ENCODE measurements at regions not wholly inside any gene's neighbourhood (a gene's known extent, or its start where the extent isn't known, plus 50 kb on each side); places are given as distances from the start of the nearest gene placed in this dataset.
"Not testable (repeated sequence)": the region's sequence is repeated elsewhere in the genome, so short reads cannot be mapped to it uniquely, and the experiment has no call there.

- no peaks in the 10 kb centered on the region for H3K9me3 ChIP-seq (ENCODE audit: control insufficient read depth, low read depth, low read length)
- H3K4me3 ChIP-seq (ENCODE audit: low read length): no peak overlapping the region
- H3K4me1 ChIP-seq (ENCODE audit: control insufficient read depth, low read depth, low read length): peaks cover 4% of the 10 kb centered on the region
- H3K27ac ChIP-seq (ENCODE audit: low read length): no peak overlapping the region
- H3K27me3 ChIP-seq (ENCODE audit: control insufficient read depth, insufficient read depth, low read length): no peaks in the 10 kb centered on the region
- no peaks in the 10 kb centered on the region for H3K36me3 ChIP-seq (ENCODE audit: control insufficient read depth, low read depth, low read length)
- no peak overlapping the region for H3K9ac ChIP-seq (ENCODE audit: low read length)
Measured at GRCh38 chr13:78540058-78540457, 63.3 kb downstream of the POU4F1 start.

- not testable (repeated sequence) for H3K36me3 ChIP-seq (ENCODE audit: control insufficient read depth, low read depth, low read length); H3K4me1 ChIP-seq (ENCODE audit: control insufficient read depth, low read depth, low read length); H3K9me3 ChIP-seq (ENCODE audit: control insufficient read depth, low read depth, low read length); H3K4me3 ChIP-seq (ENCODE audit: low read length); H3K27ac ChIP-seq (ENCODE audit: low read length); H3K9ac ChIP-seq (ENCODE audit: low read length); H3K27me3 ChIP-seq (ENCODE audit: control insufficient read depth, insufficient read depth, low read length)
Measured at GRCh38 chr13:78526044-78526443, 77.3 kb downstream of the POU4F1 start.

GRCh38 chr13:78524936-78525335 is 78.4 kb downstream of the POU4F1 start:
- no peaks in the 10 kb centered on the region for H3K27me3 ChIP-seq (ENCODE audit: control insufficient read depth, insufficient read depth, low read length)
- H3K9me3 ChIP-seq (ENCODE audit: control insufficient read depth, low read depth, low read length): no peaks in the 10 kb centered on the region
- H3K4me3 ChIP-seq (ENCODE audit: low read length): no peak overlapping the region
- H3K27ac ChIP-seq (ENCODE audit: low read length): no peak overlapping the region
- no peaks in the 10 kb centered on the region for H3K4me1 ChIP-seq (ENCODE audit: control insufficient read depth, low read depth, low read length)
- H3K36me3 ChIP-seq (ENCODE audit: control insufficient read depth, low read depth, low read length): no peaks in the 10 kb centered on the region
- no peak overlapping the region for H3K9ac ChIP-seq (ENCODE audit: low read length)

- H3K9me3 ChIP-seq (ENCODE audit: control insufficient read depth, low read depth, low read length): peaks cover 3% of the 10 kb centered on the region
- H3K9ac ChIP-seq (ENCODE audit: low read length): no peak overlapping the region
Measured at GRCh38 chr13:78521091-78521490, 82.3 kb downstream of the POU4F1 start.

DNA sequence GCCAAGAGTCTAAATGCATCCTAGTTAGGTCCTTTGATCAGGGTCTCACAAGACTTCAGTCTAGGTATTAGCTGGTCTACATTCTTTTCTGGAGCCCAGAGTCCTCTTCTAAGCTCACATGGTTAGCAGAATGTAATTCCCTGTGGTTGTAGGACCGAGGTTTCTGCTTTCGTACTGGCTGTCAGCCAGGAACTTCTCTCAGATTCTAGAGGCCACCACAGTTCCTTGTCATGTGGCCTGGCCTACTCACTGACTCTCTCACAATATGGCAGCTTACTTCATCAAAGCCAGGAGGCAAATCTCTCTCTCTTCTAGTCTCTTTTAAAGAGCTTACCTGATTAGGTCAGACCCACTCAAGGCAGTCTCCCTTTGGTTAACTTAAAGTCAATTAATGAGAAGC is 82.9 kb downstream of the POU4F1 start:
- no peak overlapping the region for H3K9ac ChIP-seq (ENCODE audit: low read length)
- H3K27ac ChIP-seq (ENCODE audit: low read length): no peak overlapping the region
- H3K27me3 ChIP-seq (ENCODE audit: control insufficient read depth, insufficient read depth, low read length): no peaks in the 10 kb centered on the region
- H3K9me3 ChIP-seq (ENCODE audit: control insufficient read depth, low read depth, low read length): peaks cover 3% of the 10 kb centered on the region
- no peaks in the 10 kb centered on the region for H3K36me3 ChIP-seq (ENCODE audit: control insufficient read depth, low read depth, low read length)
- no peaks in the 10 kb centered on the region for H3K4me1 ChIP-seq (ENCODE audit: control insufficient read depth, low read depth, low read length)
- no peak overlapping the region for H3K4me3 ChIP-seq (ENCODE audit: low read length)

More at GRCh38 chr13:78521091-78521490, 82.3 kb downstream of the POU4F1 start:
- Histone ChIP-seq H3K27me3 (ENCODE audit: control insufficient read depth, insufficient read depth, low read length) (no peaks in the 10 kb centered on the region), H3K4me3 (ENCODE audit: low read length) (no peak overlapping the region), H3K4me1 (ENCODE audit: control insufficient read depth, low read depth, low read length) (no peaks in the 10 kb centered on the region), H3K36me3 (ENCODE audit: control insufficient read depth, low read depth, low read length) (no peaks in the 10 kb centered on the region), H3K27ac (ENCODE audit: low read length) (no peak overlapping the region)

DNA sequence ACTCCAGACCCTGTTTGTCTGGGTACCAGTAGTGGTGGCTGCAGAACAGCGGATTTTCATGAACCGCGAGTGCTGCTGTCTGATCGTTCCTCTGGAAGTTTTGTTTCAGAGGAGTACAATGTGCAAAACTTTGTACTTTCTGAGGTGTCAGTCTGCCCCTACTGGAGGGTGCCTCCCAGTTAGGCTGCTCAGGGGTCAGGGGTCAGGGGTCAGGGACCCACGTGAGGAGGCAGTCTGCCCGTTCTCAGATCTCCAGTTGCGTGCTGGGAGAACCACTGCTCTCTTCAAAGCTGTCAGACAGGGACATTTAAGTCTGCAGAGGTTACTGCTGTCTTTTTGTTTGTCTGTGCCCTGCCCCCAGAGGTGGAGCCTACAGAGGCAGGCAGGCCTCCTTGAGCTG is 84.9 kb downstream of the POU4F1 start:
- H3K27ac ChIP-seq (ENCODE audit: low read length); H3K27me3 ChIP-seq (ENCODE audit: control insufficient read depth, insufficient read depth, low read length); H3K9me3 ChIP-seq (ENCODE audit: control insufficient read depth, low read depth, low read length); H3K4me3 ChIP-seq (ENCODE audit: low read length); H3K9ac ChIP-seq (ENCODE audit: low read length); H3K4me1 ChIP-seq (ENCODE audit: control insufficient read depth, low read depth, low read length); H3K36me3 ChIP-seq (ENCODE audit: control insufficient read depth, low read depth, low read length): not testable (repeated sequence)

DNA sequence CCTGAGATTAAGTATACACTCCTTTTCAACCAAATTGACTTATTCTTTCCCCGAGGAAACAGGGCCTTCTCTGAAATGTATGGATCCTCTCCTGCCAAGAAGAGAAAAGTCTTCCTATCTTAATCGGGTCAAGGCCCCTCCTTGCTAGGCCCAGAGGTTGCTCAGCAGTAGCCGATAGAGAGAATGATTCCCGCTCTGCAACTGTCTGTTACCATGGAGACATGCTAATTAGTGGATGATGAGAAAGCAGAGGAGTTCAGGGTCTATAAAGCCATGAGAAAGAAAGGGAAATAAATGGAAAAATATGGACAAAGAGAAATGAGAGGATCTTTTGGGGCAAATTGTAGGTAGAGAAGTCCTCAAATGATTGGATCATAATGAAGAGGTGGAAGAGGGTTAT is 103.5 kb downstream of the POU4F1 start:
- H3K36me3 ChIP-seq (ENCODE audit: control insufficient read depth, low read depth, low read length): no peaks in the 10 kb centered on the region
- H3K9me3 ChIP-seq (ENCODE audit: control insufficient read depth, low read depth, low read length): no peaks in the 10 kb centered on the region
- no peak overlapping the region for H3K27ac ChIP-seq (ENCODE audit: low read length)
- H3K9ac ChIP-seq (ENCODE audit: low read length): no peak overlapping the region
- H3K4me3 ChIP-seq (ENCODE audit: low read length): no peak overlapping the region
- no peaks in the 10 kb centered on the region for H3K27me3 ChIP-seq (ENCODE audit: control insufficient read depth, insufficient read depth, low read length)
- H3K4me1 ChIP-seq (ENCODE audit: control insufficient read depth, low read depth, low read length): peaks cover 2% of the 10 kb centered on the region

- Histone ChIP-seq H3K9me3 (ENCODE audit: control insufficient read depth, low read depth, low read length) (no peaks in the 10 kb centered on the region), H3K9ac (ENCODE audit: low read length) (no peak overlapping the region), H3K4me3 (ENCODE audit: low read length) (no peak overlapping the region), H3K4me1 (ENCODE audit: control insufficient read depth, low read depth, low read length) (peaks cover 2% of the 10 kb centered on the region), H3K36me3 (ENCODE audit: control insufficient read depth, low read depth, low read length) (no peaks in the 10 kb centered on the region), H3K27me3 (ENCODE audit: control insufficient read depth, insufficient read depth, low read length) (no peaks in the 10 kb centered on the region), H3K27ac (ENCODE audit: low read length) (no peak overlapping the region)
Measured at GRCh38 chr13:78497702-78498355, 105.5 kb downstream of the POU4F1 start.

DNA sequence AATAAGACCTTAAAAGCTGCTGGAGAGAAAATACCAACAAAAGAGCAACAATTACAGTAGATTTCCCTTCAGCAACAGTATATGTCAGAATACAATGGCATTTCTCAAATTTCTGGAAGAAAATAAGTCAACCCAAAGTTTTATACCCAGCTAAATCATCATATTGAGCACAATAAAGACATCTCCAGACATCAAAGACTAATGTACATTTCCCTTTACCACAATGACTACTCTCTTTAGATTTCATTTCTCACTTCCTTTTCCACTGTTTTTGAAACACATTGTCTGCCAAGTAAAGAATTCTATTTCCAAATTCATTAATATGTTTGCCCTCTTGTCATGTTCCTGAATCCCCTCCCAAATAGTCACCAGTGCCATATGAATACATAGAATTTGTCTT is 111.4 kb downstream of the POU4F1 start:
- Histone ChIP-seq H3K9ac (ENCODE audit: low read length) (no peak overlapping the region), H3K36me3 (ENCODE audit: control insufficient read depth, low read depth, low read length) (no peaks in the 10 kb centered on the region), H3K27me3 (ENCODE audit: control insufficient read depth, insufficient read depth, low read length) (no peaks in the 10 kb centered on the region), H3K27ac (ENCODE audit: low read length) (no peak overlapping the region), H3K9me3 (ENCODE audit: control insufficient read depth, low read depth, low read length) (peaks cover 4% of the 10 kb centered on the region), H3K4me3 (ENCODE audit: low read length) (no peak overlapping the region), H3K4me1 (ENCODE audit: control insufficient read depth, low read depth, low read length) (no peaks in the 10 kb centered on the region)

- not testable (repeated sequence) for H3K36me3 ChIP-seq (ENCODE audit: control insufficient read depth, low read depth, low read length); H3K9ac ChIP-seq (ENCODE audit: low read length); H3K27ac ChIP-seq (ENCODE audit: low read length); H3K4me1 ChIP-seq (ENCODE audit: control insufficient read depth, low read depth, low read length); H3K27me3 ChIP-seq (ENCODE audit: control insufficient read depth, insufficient read depth, low read length); H3K4me3 ChIP-seq (ENCODE audit: low read length); H3K9me3 ChIP-seq (ENCODE audit: control insufficient read depth, low read depth, low read length)
Measured at GRCh38 chr13:78490225-78490624, 113.1 kb downstream of the POU4F1 start.

- no peaks in the 10 kb centered on the region for H3K27me3 ChIP-seq (ENCODE audit: control insufficient read depth, insufficient read depth, low read length)
- peaks cover 4% of the 10 kb centered on the region for H3K9me3 ChIP-seq (ENCODE audit: control insufficient read depth, low read depth, low read length)
- H3K27ac ChIP-seq (ENCODE audit: low read length): no peak overlapping the region
- no peaks in the 10 kb centered on the region for H3K36me3 ChIP-seq (ENCODE audit: control insufficient read depth, low read depth, low read length)
- no peak overlapping the region for H3K4me3 ChIP-seq (ENCODE audit: low read length)
- H3K9ac ChIP-seq (ENCODE audit: low read length): no peak overlapping the region
- H3K4me1 ChIP-seq (ENCODE audit: control insufficient read depth, low read depth, low read length): no peaks in the 10 kb centered on the region
Measured at GRCh38 chr13:78487707-78488106, 115.6 kb downstream of the POU4F1 start.

DNA sequence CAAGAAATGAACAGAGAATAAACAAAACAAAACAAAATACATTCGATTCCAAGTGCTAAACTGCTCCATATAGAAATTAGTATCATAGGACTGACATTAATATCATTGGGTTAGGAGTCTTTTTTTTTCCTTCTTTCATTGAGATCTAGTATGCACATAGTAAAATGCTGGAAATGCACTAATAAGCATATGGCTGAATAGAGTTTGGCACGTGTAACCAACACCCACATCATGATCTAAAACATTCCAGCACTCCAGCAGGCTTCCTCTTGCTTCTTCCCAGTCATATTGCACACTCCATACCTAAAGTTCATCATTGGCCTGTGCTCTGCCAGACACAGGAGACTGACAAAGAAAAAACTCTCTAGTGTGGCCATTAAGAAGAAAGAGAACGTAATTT is 117.5 kb downstream of the POU4F1 start:
- H3K9me3 ChIP-seq (ENCODE audit: control insufficient read depth, low read depth, low read length): no peaks in the 10 kb centered on the region
- no peaks in the 10 kb centered on the region for H3K27me3 ChIP-seq (ENCODE audit: control insufficient read depth, insufficient read depth, low read length)
- H3K4me3 ChIP-seq (ENCODE audit: low read length): no peak overlapping the region
- no peak overlapping the region for H3K27ac ChIP-seq (ENCODE audit: low read length)
- H3K36me3 ChIP-seq (ENCODE audit: control insufficient read depth, low read depth, low read length): no peaks in the 10 kb centered on the region
- H3K4me1 ChIP-seq (ENCODE audit: control insufficient read depth, low read depth, low read length): no peaks in the 10 kb centered on the region
- H3K9ac ChIP-seq (ENCODE audit: low read length): no peak overlapping the region
